Ascending aorta (tissue), 2 donors: ENCODE measurements at regions not wholly inside any gene's neighbourhood (a gene's known extent, or its start where the extent isn't known, plus 50 kb on each side); places are given as distances from the start of the nearest gene placed in this dataset.

ENCODE experiments used
- DNase-seq, 2 donors: peaks; one replicate each; pipeline ENCODE4 v3.0.0-alpha.2; 2019; ENCODE audit warnings: low spot score in 2 of 2
- H3K27ac ChIP-seq, 2 donors: fragments of 200-600 bp; sonication (generic); one replicate each; pipeline ENCODE4 v1.5.1; 2016 to 2017; ENCODE audit warnings: mild to moderate bottlenecking in 1 of 2
- H3K27me3 ChIP-seq: fragments of 200-600 bp; sonication (generic); one replicate; pipeline ENCODE4 v1.5.1; 2017
- H3K36me3 ChIP-seq, 2 donors: fragments of 200-600 bp; sonication (generic); one replicate each; pipeline ENCODE4 v1.5.1; 2016
- H3K4me1 ChIP-seq, 2 donors: fragments of 200-600 bp; sonication (generic); one replicate each; pipeline ENCODE4 v1.5.1; 2016 to 2017; ENCODE audit warnings: mild to moderate bottlenecking in 1 of 2
- H3K4me3 ChIP-seq, 2 donors: fragments of 200-600 bp; sonication (generic); one replicate each; pipeline ENCODE4 v1.5.1; 2016 to 2017; ENCODE audit warnings: mild to moderate bottlenecking in 1 of 2
- H3K9me3 ChIP-seq, 2 donors: fragments of 200-600 bp; sonication (generic); one replicate each; pipeline ENCODE4 v1.5.1; 2016
- CTCF ChIP-seq, 3 experiments: fragments of 200-600 bp in 2 of 3; fragments of 450-650 bp in 1 of 3; sonication (generic) in 2 of 3; IDR thresholded peaks; one replicate each; pipeline ENCODE4 v1.5.1; 2016 to 2019; ENCODE audit warnings: antibody characterized with exemption in 3 of 3, mild to moderate bottlenecking in 1 of 3, moderate library complexity in 1 of 3
- intact Hi-C: fragments of 100-400 bp; cut with DNase I; formaldehyde crosslinking; loops from one replicate; pipeline ENCODE4 v1.15.1; 2023

GRCh38 chr17:6330936-6331335, 104.0 kb downstream of the AIPL1 start:
- no peak for DNase-seq
- H3K36me3 ChIP-seq, result no peaks in the 10 kb centered on the region
- no peak overlapping the region for H3K4me3 ChIP-seq
- intact Hi-C loops, result no loop called here
- no peak for TF ChIP-seq CTCF (IDR thresholded peaks at IDR 0.05)
- no peak overlapping the region for H3K27ac ChIP-seq
- H3K27me3 ChIP-seq, result no peaks in the 10 kb centered on the region
- H3K4me1 ChIP-seq, result no peaks in the 10 kb centered on the region
- H3K9me3 ChIP-seq, result no peaks in the 10 kb centered on the region

- Histone ChIP-seq H3K4me3 (no peak overlapping the region), H3K27ac (peak overlapping the region in 1 of 2 donors; percentile 61), H3K9me3 (no peaks in the 10 kb centered on the region), H3K36me3 (no peaks in the 10 kb centered on the region), H3K27me3 (no peaks in the 10 kb centered on the region), H3K4me1 (no peaks in the 10 kb centered on the region)
- DNase-seq, result no peak
- intact Hi-C loops, result no loop called here
- no peak for TF ChIP-seq CTCF (IDR thresholded peaks at IDR 0.05)
These were observed 106.6 kb downstream of the AIPL1 start for GRCh38 chr17:6328279-6328678.

- Histone ChIP-seq H3K9me3 (no peaks in the 10 kb centered on the region), H3K4me1 (no peaks in the 10 kb centered on the region), H3K27ac (no peak overlapping the region), H3K36me3 (no peaks in the 10 kb centered on the region), H3K27me3 (no peaks in the 10 kb centered on the region), H3K4me3 (no peak overlapping the region)
- intact Hi-C loops, result no loop called here
- TF ChIP-seq CTCF (IDR thresholded peaks at IDR 0.05), result no peak
- no peak for DNase-seq
These were observed 107.9 kb downstream of the AIPL1 start for GRCh38 chr17:6327007-6327406.

- H3K4me3 ChIP-seq, result no peak overlapping the region
- H3K9me3 ChIP-seq, result no peaks in the 10 kb centered on the region
- intact Hi-C loops, result no loop called here
These were observed 108.4 kb downstream of the AIPL1 start for GRCh38 chr17:6326483-6326882.

GRCh38 chr17:6325741-6326140, 109.2 kb downstream of the AIPL1 start:
- Histone ChIP-seq H3K27me3 (no peaks in the 10 kb centered on the region), H3K4me3 (no peak overlapping the region), H3K27ac (no peak overlapping the region), H3K9me3 (no peaks in the 10 kb centered on the region), H3K36me3 (no peaks in the 10 kb centered on the region), H3K4me1 (no peaks in the 10 kb centered on the region)
- no peak for TF ChIP-seq CTCF (IDR thresholded peaks at IDR 0.05)
- no peak for DNase-seq
- intact Hi-C loops, result no loop called here

More at GRCh38 chr17:6326483-6326882, 108.4 kb downstream of the AIPL1 start:
- H3K27ac ChIP-seq, result no peak overlapping the region
- DNase-seq, result no peak
- no peaks in the 10 kb centered on the region for H3K36me3 ChIP-seq
- no peak for TF ChIP-seq CTCF (IDR thresholded peaks at IDR 0.05)
- no peaks in the 10 kb centered on the region for H3K27me3 ChIP-seq
- no peaks in the 10 kb centered on the region for H3K4me1 ChIP-seq

GRCh38 chr17:6325051-6325450, 109.9 kb downstream of the AIPL1 start:
- intact Hi-C loops, result no loop called here
- no peak for DNase-seq
- Histone ChIP-seq H3K27me3 (no peaks in the 10 kb centered on the region), H3K36me3 (no peaks in the 10 kb centered on the region), H3K4me1 (no peaks in the 10 kb centered on the region), H3K4me3 (no peak overlapping the region), H3K27ac (no peak overlapping the region), H3K9me3 (no peaks in the 10 kb centered on the region)
- TF ChIP-seq CTCF (IDR thresholded peaks at IDR 0.05), result no peak
